HFFc6 (cell line): ENCODE measurements at regions not wholly inside any gene's neighbourhood (a gene's known extent, or its start where the extent isn't known, plus 50 kb on each side); places are given as distances from the start of the nearest gene placed in this dataset.
"Not testable (repeated sequence)": the region's sequence is repeated elsewhere in the genome, so short reads cannot be mapped to it uniquely, and the experiment has no call there.

Experiments used
- DNase-seq: peaks from one replicate; pipeline ENCODE4 v3.0.0-alpha.2; 2018
- H3K27ac Mint-ChIP-seq: 2 replicates; pipeline ENCODE4 v1.8.0; 2020; ENCODE audit warnings: mild to moderate bottlenecking, mixed read lengths
- H3K27me3 Mint-ChIP-seq: 2 replicates; pipeline ENCODE4 v1.8.0; 2021; ENCODE audit warnings: mild to moderate bottlenecking, moderate library complexity, mixed read lengths; ENCODE audit not compliant: insufficient read depth
- H3K36me3 Mint-ChIP-seq: 2 replicates; pipeline ENCODE4 v1.8.0; 2021; ENCODE audit warnings: low read depth, mixed read lengths
- H3K4me1 Mint-ChIP-seq: 2 replicates; pipeline ENCODE4 v1.8.0; 2020; ENCODE audit warnings: low read depth, mixed read lengths
- H3K4me3 Mint-ChIP-seq: 2 replicates; pipeline ENCODE4 v1.8.0; 2020; ENCODE audit warnings: mild to moderate bottlenecking, moderate library complexity, mixed read lengths
- H3K9me3 Mint-ChIP-seq: 2 replicates; pipeline ENCODE4 v1.8.0; 2020; ENCODE audit warnings: mild to moderate bottlenecking, mixed read lengths
- TF ChIP-seq, protein P1 (sequence below): fragments of 200-600 bp; sonication (generic); IDR thresholded peaks from 2 replicates; pipeline ENCODE4 v1.5.0; 2021; ENCODE audit warnings: antibody characterized with exemption, mild to moderate bottlenecking

GRCh38 chr13:59404331-59404730, 759.4 kb downstream of the DIAPH3 start:
- TF ChIP-seq, protein P1, sequence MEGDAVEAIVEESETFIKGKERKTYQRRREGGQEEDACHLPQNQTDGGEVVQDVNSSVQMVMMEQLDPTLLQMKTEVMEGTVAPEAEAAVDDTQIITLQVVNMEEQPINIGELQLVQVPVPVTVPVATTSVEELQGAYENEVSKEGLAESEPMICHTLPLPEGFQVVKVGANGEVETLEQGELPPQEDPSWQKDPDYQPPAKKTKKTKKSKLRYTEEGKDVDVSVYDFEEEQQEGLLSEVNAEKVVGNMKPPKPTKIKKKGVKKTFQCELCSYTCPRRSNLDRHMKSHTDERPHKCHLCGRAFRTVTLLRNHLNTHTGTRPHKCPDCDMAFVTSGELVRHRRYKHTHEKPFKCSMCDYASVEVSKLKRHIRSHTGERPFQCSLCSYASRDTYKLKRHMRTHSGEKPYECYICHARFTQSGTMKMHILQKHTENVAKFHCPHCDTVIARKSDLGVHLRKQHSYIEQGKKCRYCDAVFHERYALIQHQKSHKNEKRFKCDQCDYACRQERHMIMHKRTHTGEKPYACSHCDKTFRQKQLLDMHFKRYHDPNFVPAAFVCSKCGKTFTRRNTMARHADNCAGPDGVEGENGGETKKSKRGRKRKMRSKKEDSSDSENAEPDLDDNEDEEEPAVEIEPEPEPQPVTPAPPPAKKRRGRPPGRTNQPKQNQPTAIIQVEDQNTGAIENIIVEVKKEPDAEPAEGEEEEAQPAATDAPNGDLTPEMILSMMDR: no peak
- peaks cover 2% of the 10 kb centered on the region for H3K27me3 Mint-ChIP-seq
- H3K4me1 Mint-ChIP-seq: peaks cover 21% of the 10 kb centered on the region; the same call in 1 of the 2 replicates
- H3K9me3 Mint-ChIP-seq: peaks cover 15% of the 10 kb centered on the region
- H3K4me3 Mint-ChIP-seq: no peak overlapping the region
- peaks cover 13% of the 10 kb centered on the region; the same call in 1 of the 2 replicates for H3K36me3 Mint-ChIP-seq
- no peak for DNase-seq
- no peak overlapping the region for H3K27ac Mint-ChIP-seq

- Mint-ChIP-seq H3K36me3 (peaks cover 13% of the 10 kb centered on the region; the same call in 1 of the 2 replicates), H3K4me1 (peaks cover 19% of the 10 kb centered on the region; the same call in 1 of the 2 replicates), H3K9me3 (peaks cover 15% of the 10 kb centered on the region)
- not testable (repeated sequence) for H3K27me3 Mint-ChIP-seq, H3K27ac Mint-ChIP-seq, H3K4me3 Mint-ChIP-seq, DNase-seq
Observed at GRCh38 chr13:59407251-59407650, 756.5 kb downstream of the DIAPH3 start.

DNA sequence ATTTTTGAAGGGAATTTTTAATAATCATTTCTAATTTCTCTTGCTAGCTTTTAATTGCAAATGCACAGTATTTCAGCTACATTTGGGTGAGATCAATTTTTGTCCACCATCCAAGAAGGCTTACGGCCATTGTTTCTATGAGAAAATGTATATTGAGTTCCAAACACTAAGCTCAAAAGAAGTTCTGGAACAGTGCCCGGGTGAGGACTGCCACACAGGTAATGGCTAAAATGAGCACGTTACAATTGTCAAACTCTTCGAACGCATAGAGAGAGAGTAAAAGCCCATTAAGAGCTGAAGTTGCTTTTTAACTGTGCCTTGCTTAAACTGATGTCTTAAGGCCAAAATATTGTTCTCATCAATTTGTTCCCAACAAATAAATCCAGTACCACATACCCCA, 755.0 kb downstream of the DIAPH3 start:
- Mint-ChIP-seq H3K27ac (no peak overlapping the region), H3K9me3 (peaks cover 15% of the 10 kb centered on the region), H3K4me3 (no peak overlapping the region), H3K27me3 (peaks cover 2% of the 10 kb centered on the region), H3K4me1 (peaks cover 34% of the 10 kb centered on the region), H3K36me3 (peaks cover 13% of the 10 kb centered on the region; the same call in 1 of the 2 replicates)
- DNase-seq: no peak
- TF ChIP-seq, protein P1: no peak

- Mint-ChIP-seq H3K4me1 (peaks cover 38% of the 10 kb centered on the region), H3K4me3 (no peak overlapping the region), H3K27me3 (peaks cover 2% of the 10 kb centered on the region), H3K36me3 (peaks cover 13% of the 10 kb centered on the region; the same call in 1 of the 2 replicates), H3K27ac (no peak overlapping the region), H3K9me3 (peaks cover 15% of the 10 kb centered on the region)
- TF ChIP-seq, protein P1: no peak
- no peak for DNase-seq
Observed at GRCh38 chr13:59409211-59409610, 754.5 kb downstream of the DIAPH3 start.

GRCh38 chr13:59409634-59410200, 754.0 kb downstream of the DIAPH3 start:
- H3K9me3 Mint-ChIP-seq: peaks cover 15% of the 10 kb centered on the region
- H3K27ac Mint-ChIP-seq: no peak overlapping the region
- no peak overlapping the region for H3K4me3 Mint-ChIP-seq
- H3K36me3 Mint-ChIP-seq: peaks cover 13% of the 10 kb centered on the region; the same call in 1 of the 2 replicates
- peaks cover 38% of the 10 kb centered on the region for H3K4me1 Mint-ChIP-seq
- H3K27me3 Mint-ChIP-seq: peaks cover 2% of the 10 kb centered on the region
- TF ChIP-seq, protein P1: no peak
- no peak for DNase-seq

DNA sequence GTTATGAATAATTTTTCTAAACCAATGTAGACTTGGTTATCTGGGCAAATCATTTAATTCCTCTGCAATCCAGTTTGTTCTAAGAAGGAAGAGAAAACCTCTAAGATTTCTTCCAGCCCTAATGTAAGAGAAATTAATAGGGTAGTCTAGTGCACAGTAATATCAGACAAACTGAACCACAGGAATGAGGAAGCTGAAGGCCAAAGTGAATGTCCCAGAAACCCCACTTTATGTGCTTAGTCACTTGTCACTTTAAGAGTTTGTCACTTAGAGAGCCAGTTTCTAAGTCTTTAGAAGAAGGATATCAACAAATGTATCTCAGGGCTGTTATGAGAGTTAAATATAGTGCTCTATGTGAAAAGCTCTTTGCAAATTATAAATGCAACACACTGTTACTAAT, 750.6 kb downstream of the DIAPH3 start:
- Mint-ChIP-seq H3K9me3 (no peaks in the 10 kb centered on the region), H3K27me3 (no peaks in the 10 kb centered on the region; the same call in 1 of the 2 replicates), H3K27ac (peak overlapping the region; percentile 40), H3K36me3 (no peaks in the 10 kb centered on the region), H3K4me3 (no peak overlapping the region), H3K4me1 (peaks cover 46% of the 10 kb centered on the region)
- TF ChIP-seq, protein P1: no peak
- DNase-seq: peak; percentile 21
